ENCODE measurements at regions not wholly inside any gene's neighbourhood (a gene's known extent, or its start where the extent isn't known, plus 50 kb on each side); places are given as distances from the start of the nearest gene placed in this dataset.

- H3K27ac ChIP-seq (ENCODE audit: insufficient read length, low read depth, low read length): no peak overlapping the region
- no peak overlapping the region for H3K23ac ChIP-seq (ENCODE audit: insufficient read length, low read depth, low read length)
- H3K4me3 Mint-ChIP-seq: no peak overlapping the region
- H3K36me3 Mint-ChIP-seq (ENCODE audit: insufficient read depth in 1 of 3, low read depth in 3 of 3): peaks cover 0 to 1% (median 0%) of the 10 kb centered on the region in 3 experiments; a peak in 1 of 7 replicates
- no peak overlapping the region for H3K4ac ChIP-seq (ENCODE audit: low read depth, low read length)
- H3K79me2 ChIP-seq (ENCODE audit: insufficient read depth, low read length): no peaks in the 10 kb centered on the region
- no peak overlapping the region for H3T11ph ChIP-seq (ENCODE audit: low read length)
- no peak overlapping the region for H2BK12ac ChIP-seq (ENCODE audit: insufficient read length, low read depth, low read length)
- no peaks in the 10 kb centered on the region for H3K27me3 ChIP-seq (ENCODE audit: insufficient read depth, low read length)
- H3K23me2 ChIP-seq (ENCODE audit: insufficient read length, low read depth, low read length, poor library complexity, severe bottlenecking): no peaks in the 10 kb centered on the region
- H2BK15ac ChIP-seq (ENCODE audit: low read depth, low read length): no peak overlapping the region
- H3K27ac Mint-ChIP-seq: peak overlapping the region in 1 of 3 experiments; percentile 59; a peak in 2 of 7 replicates
- H2AFZ ChIP-seq (ENCODE audit: low read length): no peak overlapping the region
- H3K4me1 Mint-ChIP-seq: peaks cover 4 to 9% of the 10 kb centered on the region in 2 experiments; a peak in 3 of 4 replicates
- no peak overlapping the region for H3K4me2 ChIP-seq (ENCODE audit: insufficient read depth, insufficient read length, low read length)
- H2BK20ac ChIP-seq (ENCODE audit: low read depth, low read length, poor library complexity, severe bottlenecking): no peak overlapping the region
- no peak overlapping the region for H4K91ac ChIP-seq (ENCODE audit: insufficient read length, low read depth, low read length)
- H4K5ac ChIP-seq (ENCODE audit: insufficient read length, low read depth, low read length): no peak overlapping the region
- H4K8ac ChIP-seq (replicated peaks; ENCODE audit: insufficient read length, low read depth, low read length): no peak overlapping the region
- no peak overlapping the region for H2BK5ac ChIP-seq (ENCODE audit: insufficient read length, low read length)
- DNase-seq: peak; percentile 50
- no peaks in the 10 kb centered on the region for H3K9me3 ChIP-seq (ENCODE audit: control insufficient read depth, low read depth, low read length)
- H3K79me1 ChIP-seq (ENCODE audit: insufficient read depth, low read depth, low read length, poor library complexity, severe bottlenecking): no peaks in the 10 kb centered on the region
- no CpG with 5 or more reads among the region's 3 CpGs for WGBS (ENCODE audit: extremely low coverage, insufficient read length, low lambda C conversion rate)
- H3K14ac ChIP-seq (ENCODE audit: insufficient read depth, low read length): no peak overlapping the region
- H4K20me1 ChIP-seq (ENCODE audit: control insufficient read depth, insufficient read depth, insufficient read length): no peaks in the 10 kb centered on the region
- H3K4me1 ChIP-seq (ENCODE audit: insufficient read depth, low read length): no peaks in the 10 kb centered on the region
- no peaks in the 10 kb centered on the region for H3K27me3 Mint-ChIP-seq (ENCODE audit: low read depth)
- peak; percentile 40; the same call in 2 of the 3 replicates for TF ChIP-seq CTCF (conservative IDR thresholded peaks at IDR 0.05)
- peaks cover 0 to 4% of the 10 kb centered on the region in 2 experiments; a peak in 2 of 5 replicates for H3K9me3 Mint-ChIP-seq
- no peak overlapping the region for H3K56ac ChIP-seq (ENCODE audit: insufficient read length, low read depth, low read length)
- no peak overlapping the region for H2AK5ac ChIP-seq (ENCODE audit: insufficient read length, low read length)
- H3K18ac ChIP-seq (ENCODE audit: insufficient read length, low read depth, low read length): no peak overlapping the region
- no peak overlapping the region for H2BK120ac ChIP-seq (ENCODE audit: low read depth, low read length, poor library complexity, severe bottlenecking)
- H3K9ac ChIP-seq (ENCODE audit: extremely low read depth, insufficient read length, low read length): no peak overlapping the region
These were observed 719.6 kb downstream of the SQOR start for GRCh38 chr15:46354443-46354842.

Measured in H9 (cell line).